ENCODE measurements at regions not wholly inside any gene's neighbourhood (a gene's known extent, or its start where the extent isn't known, plus 50 kb on each side); places are given as distances from the start of the nearest gene placed in this dataset.

DNA sequence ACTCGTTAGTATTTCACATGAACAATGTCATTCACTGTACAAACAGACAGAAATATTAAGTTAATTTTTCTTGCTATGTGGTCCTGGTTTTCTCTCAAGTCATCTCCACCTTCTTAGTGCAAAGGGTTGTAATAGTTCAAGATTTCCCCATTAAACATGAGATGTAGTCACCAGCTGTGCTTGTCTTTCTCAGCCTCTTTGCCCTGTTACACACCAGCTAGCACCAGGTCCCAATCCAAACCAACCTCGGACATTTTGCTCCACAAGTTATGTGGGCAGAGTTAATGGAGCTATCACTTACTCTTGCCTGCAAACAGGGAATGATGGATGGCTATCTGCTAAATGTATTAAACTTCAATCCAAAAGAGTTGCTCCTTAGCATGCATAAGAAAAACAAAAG lies 328.1 kb downstream of the TLE1 start:
- no peaks in the 10 kb centered on the region for H3K36me3 ChIP-seq (ENCODE audit: control insufficient read depth, insufficient read depth, low read length)
- H3K27ac ChIP-seq (ENCODE audit: low read length) = no peak overlapping the region
- in situ Hi-C loops (cut with HindIII; ENCODE audit: low pct_unique_long_range_greater_than_20kb, low sequenced_read_pairs) (no loop called here), intact Hi-C loops (cut with micrococcal nuclease; ENCODE audit: unreplicated experiment) (no loop called here)
- no peaks in the 10 kb centered on the region for H3K27me3 ChIP-seq (ENCODE audit: control insufficient read depth, insufficient read depth, low read length)
- H3K4me3 ChIP-seq (ENCODE audit: low read depth in 2 of 2, low read length in 2 of 2) = no peak overlapping the region
- BruUV-seq (replicated peaks) = no TSS peak
- TF ChIP-seq SIN3A (IDR thresholded peaks at IDR 0.05; ENCODE audit: borderline replicate concordance, insufficient read depth, low read depth, low read length) (no peak), POLR2AphosphoS5 (IDR thresholded peaks at IDR 0.05; ENCODE audit: low read depth, low read length) (no peak), TCF7L2 (IDR thresholded peaks at IDR 0.05; ENCODE audit: low read depth, low read length) (no peak), CTCF (IDR thresholded peaks at IDR 0.05) (no peak), REST (IDR thresholded peaks at IDR 0.05; ENCODE audit: insufficient read depth in 1 of 2, low read depth in 2 of 2, low read length in 1 of 2) (no peak)
- CTCF ChIA-PET = no interaction called here
- no peaks in the 10 kb centered on the region for H3K9me3 ChIP-seq (ENCODE audit: control insufficient read depth, insufficient read depth, low read depth, low read length)
- no peak for ATAC-seq
- no peaks in the 10 kb centered on the region for H3K4me1 ChIP-seq (ENCODE audit: control insufficient read depth, insufficient read depth, low read length)
- POLR2A ChIA-PET = no interaction called here
- no peak for DNase-seq (ENCODE audit: low read depth, low spot score)

- TF ChIP-seq TCF7L2 (IDR thresholded peaks at IDR 0.05; ENCODE audit: low read depth, low read length) = no peak
- TF ChIP-seq POLR2AphosphoS5 (IDR thresholded peaks at IDR 0.05; ENCODE audit: low read depth, low read length) = no peak
- TF ChIP-seq CTCF (IDR thresholded peaks at IDR 0.05) = no peak
- TF ChIP-seq SIN3A (IDR thresholded peaks at IDR 0.05; ENCODE audit: borderline replicate concordance, insufficient read depth, low read depth, low read length) = no peak
- no peak for TF ChIP-seq REST (IDR thresholded peaks at IDR 0.05; ENCODE audit: insufficient read depth in 1 of 2, low read depth in 2 of 2, low read length in 1 of 2)
- in situ Hi-C loops (cut with HindIII; ENCODE audit: low pct_unique_long_range_greater_than_20kb, low sequenced_read_pairs) = no loop called here
- Histone ChIP-seq H3K36me3 (ENCODE audit: control insufficient read depth, insufficient read depth, low read length) (no peaks in the 10 kb centered on the region), H3K4me3 (ENCODE audit: low read depth in 2 of 2, low read length in 2 of 2) (no peak overlapping the region), H3K9me3 (ENCODE audit: control insufficient read depth, insufficient read depth, low read depth, low read length) (no peaks in the 10 kb centered on the region), H3K27ac (ENCODE audit: low read length) (no peak overlapping the region), H3K4me1 (ENCODE audit: control insufficient read depth, insufficient read depth, low read length) (no peaks in the 10 kb centered on the region), H3K27me3 (ENCODE audit: control insufficient read depth, insufficient read depth, low read length) (no peaks in the 10 kb centered on the region)
- DNase-seq (ENCODE audit: low read depth, low spot score) = no peak
- BruUV-seq (replicated peaks) = no TSS peak
- no peak for ATAC-seq
- ChIA-PET POLR2A (no interaction called here), CTCF (no interaction called here)
- intact Hi-C loops (cut with micrococcal nuclease; ENCODE audit: unreplicated experiment) = no loop called here
These were observed 338.2 kb downstream of the TLE1 start for GRCh38 chr9:81351166-81351565.

All from Panc1 (cell line).